AG08395 (cell line): ENCODE measurements at regions not wholly inside any gene's neighbourhood (a gene's known extent, or its start where the extent isn't known, plus 50 kb on each side); places are given as distances from the start of the nearest gene placed in this dataset.
"Not testable (repeated sequence)": the region's sequence is repeated elsewhere in the genome, so short reads cannot be mapped to it uniquely, and the experiment has no call there.

Source experiments
- DNase-seq: peaks from one replicate; pipeline ENCODE4 v3.0.0; 2012; ENCODE audit warnings: mixed read lengths, low spot score

DNA sequence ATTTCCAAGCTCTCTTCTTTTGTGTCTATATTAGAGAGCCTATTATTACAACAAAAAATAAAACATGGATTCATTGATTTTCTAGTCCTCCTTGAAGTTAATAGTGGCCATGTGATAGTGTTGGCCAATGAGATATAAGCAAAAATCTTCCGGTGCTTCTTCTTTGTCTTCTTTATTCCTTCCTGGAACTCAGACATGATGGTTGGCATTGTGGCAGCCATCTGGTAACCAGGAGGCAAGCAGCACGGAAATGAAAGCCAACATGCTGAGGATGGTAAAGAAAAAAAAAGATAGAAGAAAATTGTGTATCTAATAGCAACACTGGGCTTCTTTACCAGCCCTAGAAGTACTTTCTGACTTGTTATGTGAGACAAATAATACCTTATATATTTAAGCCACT, 50.8 kb upstream of the SEL1L start:
- no peak for DNase-seq

GRCh38 chr14:81589381-81590065, 55.9 kb upstream of the SEL1L start:
- DNase-seq: no peak

DNA sequence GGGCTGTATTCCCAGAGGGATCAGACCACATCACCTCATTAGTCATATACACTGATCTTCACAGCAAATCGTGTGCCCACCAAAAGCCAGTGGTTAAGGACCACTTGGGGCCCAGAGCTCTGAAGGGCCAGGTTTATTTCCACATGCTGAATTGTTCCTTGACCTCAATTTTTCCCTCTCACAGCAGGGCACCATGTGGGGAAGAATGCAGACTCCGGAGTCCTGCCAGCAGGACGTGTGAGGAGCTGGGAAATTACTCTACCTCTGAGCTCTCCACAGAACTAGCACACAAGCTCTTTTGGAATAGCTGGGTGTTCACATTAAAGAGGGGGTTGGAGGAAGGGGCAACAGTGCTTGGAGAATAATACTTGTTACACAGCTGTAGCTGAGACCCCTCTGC, 57.6 kb upstream of the SEL1L start:
- DNase-seq: no peak

DNA sequence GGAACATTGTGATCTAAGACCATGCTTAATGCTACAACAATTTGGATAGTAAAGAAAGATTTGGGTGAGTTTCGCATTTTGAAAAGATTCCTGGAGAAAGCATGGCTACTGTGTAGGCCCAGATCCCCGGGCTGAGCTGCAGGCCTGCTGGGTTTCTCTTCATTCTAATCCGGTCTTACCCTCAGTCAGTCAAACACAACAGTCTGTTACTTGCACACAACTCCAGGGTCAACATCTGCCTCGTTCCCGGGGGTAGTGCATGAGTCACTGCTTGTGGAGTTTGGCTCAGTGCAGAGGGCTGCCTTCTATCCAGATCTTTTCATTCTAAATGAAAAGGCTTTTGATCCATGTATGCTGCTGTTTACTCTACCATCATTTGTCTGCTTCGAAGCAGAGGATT, 60.4 kb upstream of the SEL1L start:
- no peak for DNase-seq

- DNase-seq: no peak
Observed at GRCh38 chr14:81605660-81606059, 72.0 kb upstream of the SEL1L start.

- no peak for DNase-seq
Observed at GRCh38 chr14:81613341-81614045, 79.8 kb upstream of the SEL1L start.

GRCh38 chr14:81614302-81614701, 80.6 kb upstream of the SEL1L start:
- DNase-seq: not testable (repeated sequence)

DNA sequence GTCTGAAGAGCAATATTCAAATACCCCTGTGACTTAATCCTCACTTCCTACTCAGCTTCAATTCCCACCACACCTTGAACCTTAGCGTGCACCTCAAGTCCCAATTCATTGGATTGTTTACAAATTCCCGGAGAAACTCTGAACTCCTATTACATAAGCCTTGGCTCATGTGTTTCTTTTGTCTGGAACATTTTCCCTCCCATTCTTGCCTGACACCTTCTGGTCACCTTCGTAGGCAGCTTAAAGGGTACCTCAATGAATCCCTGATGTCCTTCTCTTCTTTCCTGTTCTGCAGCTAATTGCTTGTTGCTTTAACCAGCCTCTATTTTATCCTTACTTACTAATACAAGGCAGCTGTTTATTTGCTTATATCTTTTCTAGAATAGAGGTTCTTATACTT, 85.0 kb upstream of the SEL1L start:
- no peak for DNase-seq

DNA sequence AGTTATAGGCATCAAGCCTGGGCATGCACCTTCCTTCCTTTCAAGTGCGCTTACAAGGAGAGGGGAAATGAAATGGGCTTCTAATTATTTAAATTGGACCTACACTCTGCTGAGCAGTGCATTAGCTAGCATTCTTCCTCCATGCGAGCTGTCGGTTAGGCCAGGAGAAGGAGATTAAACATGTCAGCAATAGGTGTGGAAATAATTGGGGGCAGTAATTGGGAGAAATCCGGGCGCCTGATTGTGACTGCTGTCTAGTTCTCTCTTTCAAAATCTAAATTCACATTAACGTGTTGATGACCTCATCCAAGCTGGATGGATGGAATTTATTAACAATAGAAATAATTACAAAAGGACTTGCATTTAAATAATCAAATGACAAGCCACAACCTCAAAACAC, 86.2 kb upstream of the SEL1L start:
- no peak for DNase-seq

DNA sequence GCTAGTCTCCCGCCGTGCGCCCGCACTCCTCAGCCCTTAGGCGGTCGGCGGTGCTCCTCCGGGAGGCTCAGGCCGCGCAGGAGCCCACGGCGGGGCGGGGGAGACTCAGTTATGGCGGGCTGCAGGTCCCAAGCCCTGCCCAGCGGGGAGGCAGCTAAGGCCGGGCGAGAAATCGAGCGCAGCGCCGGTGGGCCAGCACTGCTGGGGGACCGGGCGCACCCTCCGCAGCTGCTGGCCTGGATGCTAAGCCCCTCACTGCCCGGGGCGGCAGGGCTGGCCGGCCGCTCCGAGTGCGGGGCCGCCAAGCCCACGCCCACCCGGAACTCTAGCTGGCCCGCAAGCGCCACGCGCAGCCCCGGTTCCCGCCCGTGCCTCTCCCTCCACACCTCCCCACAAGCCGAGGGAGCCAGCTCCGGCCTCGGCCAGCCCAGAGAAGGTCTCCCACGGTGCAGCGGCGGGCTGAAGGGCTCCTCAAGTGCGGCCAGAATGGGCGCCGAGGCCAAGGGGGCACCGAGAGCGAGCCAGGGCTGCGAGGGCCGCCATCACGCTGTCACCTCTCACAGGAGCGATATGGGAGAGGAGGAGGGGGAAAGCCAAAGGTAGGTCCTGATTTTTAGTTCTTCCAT, 90.2 kb upstream of the SEL1L start:
- not testable (repeated sequence) for DNase-seq

- DNase-seq: peak; percentile 4
Observed at GRCh38 chr14:81625343-81625742, 91.7 kb upstream of the SEL1L start.

GRCh38 chr14:81632157-81632556, 98.5 kb upstream of the SEL1L start:
- no peak for DNase-seq

DNA sequence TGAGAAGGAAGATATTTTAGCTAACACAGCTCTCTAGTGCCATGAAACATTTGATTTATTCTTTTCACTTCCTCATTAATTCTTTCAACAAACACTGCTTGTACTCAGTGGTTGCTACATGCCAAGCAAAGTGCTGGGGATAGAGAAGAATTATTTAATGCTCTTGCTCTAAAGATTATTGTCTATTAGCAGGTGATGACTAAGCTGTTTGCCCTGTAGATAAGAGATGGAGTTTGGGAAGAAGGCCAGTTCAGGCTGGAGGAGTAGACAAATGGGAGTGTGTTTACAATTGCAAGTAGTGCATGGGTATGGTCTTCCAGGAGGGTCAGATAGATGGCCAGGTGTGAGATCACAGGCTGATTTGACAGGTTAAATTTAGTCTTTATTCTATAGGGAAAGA, 99.8 kb upstream of the SEL1L start:
- DNase-seq: no peak

DNA sequence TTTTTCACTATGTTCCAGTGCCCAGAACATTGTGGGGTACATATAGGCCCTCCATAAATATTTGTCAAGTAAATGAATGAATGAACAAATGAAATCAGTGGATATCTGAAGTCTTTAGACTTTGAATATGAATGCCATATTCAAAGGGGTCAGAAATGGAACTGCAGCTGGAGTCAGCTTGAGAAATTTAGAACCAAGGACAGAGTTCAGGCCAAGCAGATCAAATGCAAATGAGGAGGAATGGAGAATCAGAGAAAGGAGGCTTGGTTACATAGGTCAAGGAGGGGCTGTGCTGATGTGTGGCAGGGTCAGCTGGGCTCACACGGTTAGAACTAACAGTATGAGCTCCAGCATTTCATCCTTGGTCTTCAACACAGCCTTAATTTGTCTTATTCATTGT, 104.0 kb upstream of the SEL1L start:
- DNase-seq: no peak

- no peak for DNase-seq
Observed at GRCh38 chr14:81638656-81639280, 105.1 kb upstream of the SEL1L start.

- no peak for DNase-seq
Observed at GRCh38 chr14:81653626-81654025, 120.0 kb upstream of the SEL1L start.

DNA sequence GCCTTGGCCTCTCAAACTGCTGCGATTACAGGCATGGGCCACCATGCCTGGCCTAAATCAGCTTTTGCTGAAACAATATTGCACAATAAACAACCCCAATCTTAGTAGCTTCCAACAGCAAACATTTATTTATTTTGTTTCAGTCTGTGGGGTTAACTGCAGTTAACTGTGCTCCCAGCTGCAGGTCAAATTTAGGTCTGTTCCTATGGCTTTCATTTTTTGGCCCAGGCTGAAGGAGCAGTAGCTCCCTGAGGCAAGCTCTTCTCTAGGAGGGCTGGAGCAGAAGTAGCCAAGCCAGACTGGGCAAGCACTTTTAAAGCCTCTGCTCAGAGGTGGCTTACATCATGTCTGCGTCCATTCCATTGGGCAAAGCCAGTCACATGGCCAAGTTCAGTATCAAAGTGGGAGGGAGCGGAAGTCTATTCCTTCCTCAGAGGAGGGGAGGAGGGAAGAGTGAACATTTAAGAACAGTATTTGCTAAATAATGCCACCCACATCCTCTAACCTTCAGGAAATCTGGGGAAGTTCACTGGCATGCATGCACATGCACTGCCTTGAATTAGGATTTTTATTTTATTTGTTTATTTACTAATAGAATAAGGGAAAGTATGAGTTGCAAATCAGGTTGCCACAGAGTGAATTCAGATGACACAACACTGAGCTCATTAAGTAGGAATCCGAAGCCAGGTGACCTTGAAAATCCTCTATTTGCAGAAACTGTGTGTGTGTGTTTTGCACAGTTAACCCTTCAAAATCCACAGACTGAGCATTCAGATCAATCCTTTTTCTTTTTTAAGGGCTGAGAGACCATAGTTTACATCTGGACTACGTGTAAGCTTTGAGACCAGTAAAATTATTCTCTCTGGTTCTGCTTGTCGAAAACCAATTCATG, 122.0 kb upstream of the SEL1L start:
- DNase-seq: no peak

DNA sequence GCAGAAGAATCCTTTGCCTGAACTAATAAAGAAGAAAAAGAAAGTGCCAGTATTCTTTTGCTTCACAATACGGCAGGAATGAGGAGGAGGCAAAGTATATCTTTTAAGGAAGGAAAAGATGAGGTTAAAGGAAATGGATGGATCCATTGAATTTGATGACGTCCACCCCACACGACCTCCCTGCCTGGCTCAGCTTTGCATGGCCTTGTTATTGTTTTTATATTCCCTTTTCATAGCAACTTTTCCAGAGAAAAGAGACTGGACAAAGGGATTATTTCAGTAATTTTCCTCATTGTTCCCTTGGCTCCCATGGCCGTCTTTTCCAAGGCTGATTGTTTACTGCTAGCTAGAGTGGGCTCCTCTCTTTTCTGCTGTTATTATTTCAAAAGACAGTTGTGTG, 123.2 kb upstream of the SEL1L start:
- no peak for DNase-seq

DNA sequence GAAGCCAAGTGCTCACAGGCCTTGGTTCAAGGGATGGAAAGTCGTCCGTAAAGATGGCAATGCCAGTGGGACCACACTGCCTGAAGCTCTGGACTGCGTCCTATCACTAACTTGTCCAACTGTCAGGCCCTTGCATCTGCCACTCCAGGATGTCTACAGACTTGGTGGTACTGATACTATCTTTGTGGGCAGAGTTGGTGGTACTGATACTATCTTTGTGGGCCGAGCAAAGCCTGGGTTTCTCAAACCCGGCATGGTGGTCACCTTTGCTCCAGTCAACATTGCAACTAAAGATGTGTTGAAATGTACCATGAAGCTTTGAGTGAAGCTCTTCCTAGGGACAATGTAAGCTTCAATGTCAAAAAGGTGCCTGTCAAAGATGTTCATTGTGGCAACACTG, 128.4 kb upstream of the SEL1L start:
- DNase-seq: no peak

- DNase-seq: no peak
Observed at GRCh38 chr14:81662570-81663197, 129.0 kb upstream of the SEL1L start.

GRCh38 chr14:81668626-81669274, 135.1 kb upstream of the SEL1L start:
- DNase-seq: no peak
